CD4-positive, alpha-beta T cell (primary cell): ENCODE measurements at regions not wholly inside any gene's neighbourhood (a gene's known extent, or its start where the extent isn't known, plus 50 kb on each side); places are given as distances from the start of the nearest gene placed in this dataset.

Source experiments
- ATAC-seq: fragments of 200-7000 bp; cut with Tn5 transposase; one replicate; pipeline ENCODE4 v1.10.0; 2022; ENCODE audit warnings: mild to moderate bottlenecking; ENCODE audit not compliant: poor library complexity
- CTCF ChIA-PET: fragments of 350-600 bp; sonication (Branson Sonifier 250); formaldehyde crosslinking; loops from one replicate; lab custom pipeline; 2021; ENCODE audit warnings: antibody characterized with exemption, inconsistent platforms; lab: Charles Lee
- POLR2A ChIA-PET: fragments of 350-600 bp; sonication (Branson Sonifier 250); formaldehyde crosslinking; loops from one replicate; lab custom pipeline; 2021; ENCODE audit warnings: antibody characterized with exemption, inconsistent platforms; lab: Charles Lee
- DNase-seq, 14 experiments: peaks; one replicate each; pipeline ENCODE4 v3.0.0-alpha.2; 2013 to 2020; ENCODE audit warnings: mixed read lengths in 2 of 14
- H3K27ac ChIP-seq, 2 donors: one replicate each; pipeline versions ENCODE4 v1.5.1 to v1.7.0; 2013; ENCODE audit warnings: low read length in 2 of 2, low read depth in 1 of 2, mild to moderate bottlenecking in 1 of 2
- H3K27me3 ChIP-seq, 2 experiments: 1 replicate in 1 of 2; 2 replicates in 1 of 2; pipeline versions ENCODE4 v1.6.1 to v1.7.0; 2013; ENCODE audit warnings: low read length in 2 of 2, control low read depth in 1 of 2, mild to moderate bottlenecking in 1 of 2, moderate library complexity in 1 of 2; ENCODE audit not compliant: insufficient read depth in 2 of 2, control insufficient read depth in 1 of 2
- H3K36me3 ChIP-seq: one replicate; pipeline ENCODE4 v1.6.1; 2013; ENCODE audit warnings: low read length, control low read depth; ENCODE audit not compliant: insufficient read depth
- H3K4me1 ChIP-seq: one replicate; pipeline ENCODE4 v1.6.1; 2013; ENCODE audit warnings: low read length, control low read depth; ENCODE audit not compliant: insufficient read depth
- H3K4me3 ChIP-seq: one replicate; pipeline ENCODE4 v1.5.1; 2013; ENCODE audit warnings: mild to moderate bottlenecking, low read length, moderate library complexity
- H3K9me3 ChIP-seq, 2 experiments: 1 replicate in 1 of 2; 2 replicates in 1 of 2; pipeline versions ENCODE4 v1.6.1 to v1.7.0; 2013; ENCODE audit warnings: low read length in 2 of 2, mild to moderate bottlenecking in 2 of 2, control low read depth in 1 of 2, moderate library complexity in 1 of 2; ENCODE audit not compliant: control insufficient read depth in 1 of 2, insufficient read depth in 1 of 2
- H3K27ac Mint-ChIP-seq: one replicate; pipeline ENCODE4 v1.8.0; 2020; ENCODE audit warnings: mixed read lengths
- H3K27me3 Mint-ChIP-seq: one replicate; pipeline ENCODE4 v1.8.0; 2021; ENCODE audit warnings: mixed read lengths
- H3K36me3 Mint-ChIP-seq: one replicate; pipeline ENCODE4 v1.8.0; 2021; ENCODE audit warnings: low read depth, mixed read lengths
- H3K4me1 Mint-ChIP-seq: one replicate; pipeline ENCODE4 v1.8.0; 2021; ENCODE audit warnings: low read depth, mixed read lengths
- H3K4me3 Mint-ChIP-seq: one replicate; pipeline ENCODE4 v1.8.0; 2020; ENCODE audit warnings: mild to moderate bottlenecking, mixed read lengths
- H3K9me3 Mint-ChIP-seq: one replicate; pipeline ENCODE4 v1.8.0; 2020; ENCODE audit warnings: mixed read lengths
- intact Hi-C, 2 experiments: fragments of 100-400 bp; cut with DNase I in 1 of 2; cut with micrococcal nuclease in 1 of 2; formaldehyde crosslinking; loops; one replicate each; pipeline versions ENCODE4 v1.15.1 to v1.9.0; 2023 to 2025; cut with DNase I, micrococcal nuclease
- TF ChIP-seq, protein P1 (sequence below): fragments of 200-600 bp; IDR thresholded peaks from one replicate; pipeline ENCODE4 v1.8.0; 2022; ENCODE audit warnings: antibody characterized with exemption, mild to moderate bottlenecking

DNA sequence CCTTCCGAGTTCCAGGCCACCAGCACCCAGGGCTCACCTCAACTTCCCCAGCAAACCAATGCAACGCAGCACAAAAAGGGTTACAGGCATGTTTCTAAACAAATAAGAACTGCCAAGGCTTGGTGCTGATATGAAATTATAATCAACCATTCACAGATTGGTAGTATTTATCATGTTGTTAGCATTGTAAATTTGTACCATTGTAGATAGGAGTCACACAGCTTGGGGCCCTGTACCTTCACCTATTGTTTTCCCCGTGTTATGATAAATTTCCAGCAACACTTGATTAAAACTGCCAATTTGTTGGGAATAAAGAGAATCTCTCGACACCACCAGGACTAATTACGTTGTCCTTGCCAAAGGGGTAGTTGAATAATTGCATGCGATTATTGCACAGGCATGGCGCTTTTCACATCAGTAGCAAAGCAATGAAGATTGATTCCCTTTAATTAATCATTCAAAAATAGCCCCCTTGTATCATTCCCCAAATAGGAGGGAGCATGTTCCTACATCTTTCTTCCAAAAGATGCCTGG lies 454.1 kb downstream of the ZNF608 start:
- POLR2A ChIA-PET: no interaction called here

DNA sequence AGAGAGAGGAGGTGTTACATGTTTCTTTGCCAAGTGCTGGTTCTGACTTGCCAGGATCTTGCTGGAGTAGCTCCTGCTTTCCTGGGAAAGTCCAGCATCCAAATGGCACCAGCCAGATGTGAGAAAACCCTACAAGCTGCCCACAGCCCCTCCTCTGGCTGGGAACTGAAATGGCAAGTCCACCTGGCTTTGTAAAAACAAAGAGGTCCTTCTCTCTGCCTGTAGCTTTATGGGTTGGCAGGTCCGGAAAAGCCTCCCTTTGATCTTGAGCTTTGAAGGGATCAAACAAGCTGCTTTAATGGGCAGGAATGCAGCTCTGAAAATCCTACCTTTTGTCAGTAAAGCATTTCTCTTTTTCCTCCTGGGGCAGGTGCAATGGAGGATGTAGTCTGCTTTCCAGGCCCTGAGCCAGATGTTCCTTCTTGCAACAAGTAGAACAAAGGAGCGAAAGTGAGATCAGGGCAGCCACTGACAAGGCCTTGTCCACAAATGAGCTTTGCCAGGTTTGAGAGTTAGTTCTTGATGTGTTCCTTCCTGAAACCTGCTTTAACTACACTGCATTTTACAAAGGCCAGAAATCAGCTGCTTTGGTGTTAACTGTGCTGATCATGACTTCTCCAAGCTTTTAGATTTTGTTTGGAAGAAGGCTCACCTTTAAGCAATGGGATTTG lies 456.7 kb downstream of the ZNF608 start:
- Mint-ChIP-seq H3K9me3 (peaks cover 10% of the 10 kb centered on the region), H3K4me1 (no peaks in the 10 kb centered on the region), H3K27me3 (no peaks in the 10 kb centered on the region), H3K4me3 (no peak overlapping the region), H3K36me3 (no peaks in the 10 kb centered on the region), H3K27ac (no peak overlapping the region)
- H3K27me3 ChIP-seq: no peaks in the 10 kb centered on the region
- POLR2A ChIA-PET: no interaction called here
- H3K4me1 ChIP-seq: no peaks in the 10 kb centered on the region
- H3K4me3 ChIP-seq: no peak overlapping the region
- H3K27ac ChIP-seq: no peak overlapping the region
- peaks cover 0 to 8% of the 10 kb centered on the region in 2 experiments for H3K9me3 ChIP-seq
- TF ChIP-seq, protein P1, sequence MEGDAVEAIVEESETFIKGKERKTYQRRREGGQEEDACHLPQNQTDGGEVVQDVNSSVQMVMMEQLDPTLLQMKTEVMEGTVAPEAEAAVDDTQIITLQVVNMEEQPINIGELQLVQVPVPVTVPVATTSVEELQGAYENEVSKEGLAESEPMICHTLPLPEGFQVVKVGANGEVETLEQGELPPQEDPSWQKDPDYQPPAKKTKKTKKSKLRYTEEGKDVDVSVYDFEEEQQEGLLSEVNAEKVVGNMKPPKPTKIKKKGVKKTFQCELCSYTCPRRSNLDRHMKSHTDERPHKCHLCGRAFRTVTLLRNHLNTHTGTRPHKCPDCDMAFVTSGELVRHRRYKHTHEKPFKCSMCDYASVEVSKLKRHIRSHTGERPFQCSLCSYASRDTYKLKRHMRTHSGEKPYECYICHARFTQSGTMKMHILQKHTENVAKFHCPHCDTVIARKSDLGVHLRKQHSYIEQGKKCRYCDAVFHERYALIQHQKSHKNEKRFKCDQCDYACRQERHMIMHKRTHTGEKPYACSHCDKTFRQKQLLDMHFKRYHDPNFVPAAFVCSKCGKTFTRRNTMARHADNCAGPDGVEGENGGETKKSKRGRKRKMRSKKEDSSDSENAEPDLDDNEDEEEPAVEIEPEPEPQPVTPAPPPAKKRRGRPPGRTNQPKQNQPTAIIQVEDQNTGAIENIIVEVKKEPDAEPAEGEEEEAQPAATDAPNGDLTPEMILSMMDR: no peak
- CTCF ChIA-PET: no interaction called here
- intact Hi-C loops: no loop called here
- H3K36me3 ChIP-seq: no peaks in the 10 kb centered on the region
- no peak for DNase-seq
- ATAC-seq: no peak

More for the DNA sequence above, 454.1 kb downstream of the ZNF608 start:
- no peak for ATAC-seq
- Histone ChIP-seq H3K4me1 (no peaks in the 10 kb centered on the region), H3K27me3 (no peaks in the 10 kb centered on the region), H3K36me3 (no peaks in the 10 kb centered on the region), H3K9me3 (peaks cover 0 to 12% of the 10 kb centered on the region in 2 experiments), H3K4me3 (no peak overlapping the region), H3K27ac (no peak overlapping the region)
- H3K9me3 Mint-ChIP-seq: peaks cover 10% of the 10 kb centered on the region
- no peak overlapping the region for H3K27ac Mint-ChIP-seq
- intact Hi-C loops: no loop called here
- DNase-seq: no peak
- H3K36me3 Mint-ChIP-seq: no peaks in the 10 kb centered on the region
- no peak overlapping the region for H3K4me3 Mint-ChIP-seq
- H3K4me1 Mint-ChIP-seq: no peaks in the 10 kb centered on the region
- H3K27me3 Mint-ChIP-seq: no peaks in the 10 kb centered on the region
- TF ChIP-seq, protein P1: no peak
- CTCF ChIA-PET: no interaction called here

DNA sequence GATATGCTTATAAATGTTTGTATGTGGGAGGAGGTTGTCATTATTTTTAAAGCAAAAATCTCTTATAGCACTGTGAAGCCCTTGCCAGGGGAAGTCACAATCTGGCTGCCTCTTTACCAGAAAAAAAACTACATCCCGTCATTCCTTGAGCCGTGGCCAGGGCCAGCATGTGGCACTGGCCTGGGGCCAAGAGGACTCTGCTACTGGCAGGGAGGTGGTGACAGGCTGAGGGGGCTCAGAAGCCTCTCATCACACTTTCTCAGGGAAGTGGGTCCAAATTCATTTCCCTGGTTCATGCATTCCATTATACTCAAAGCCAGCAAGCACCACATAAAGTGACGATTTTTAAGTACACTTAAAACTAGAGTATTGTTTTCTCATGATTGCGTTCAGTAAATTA lies 457.3 kb downstream of the ZNF608 start:
- H3K9me3 ChIP-seq: peaks cover 0 to 8% of the 10 kb centered on the region in 2 experiments
- Mint-ChIP-seq H3K9me3 (peaks cover 6% of the 10 kb centered on the region), H3K4me1 (no peaks in the 10 kb centered on the region), H3K4me3 (no peak overlapping the region), H3K27ac (no peak overlapping the region), H3K36me3 (no peaks in the 10 kb centered on the region), H3K27me3 (no peaks in the 10 kb centered on the region)
- H3K4me1 ChIP-seq: no peaks in the 10 kb centered on the region
- no peaks in the 10 kb centered on the region for H3K27me3 ChIP-seq
- no peaks in the 10 kb centered on the region for H3K36me3 ChIP-seq
- POLR2A ChIA-PET: no interaction called here
- DNase-seq (no peak), ATAC-seq (no peak)
- H3K4me3 ChIP-seq: no peak overlapping the region
- no peak overlapping the region for H3K27ac ChIP-seq
- CTCF ChIA-PET: no interaction called here
- TF ChIP-seq, protein P1: no peak
- intact Hi-C loops: no loop called here
